DND-41 (cell line): ENCODE measurements at regions not wholly inside any gene's neighbourhood (a gene's known extent, or its start where the extent isn't known, plus 50 kb on each side); places are given as distances from the start of the nearest gene placed in this dataset.

Experiments
- EZH2 ChIP-seq: IDR thresholded peaks from 3 replicates; pipeline ENCODE4 v1.6.1; 2012; ENCODE audit warnings: borderline replicate concordance, low read depth, mild to moderate bottlenecking, moderate library complexity, low read length, inconsistent platforms; ENCODE audit not compliant: severe bottlenecking
- TF ChIP-seq, protein P1 (sequence below): IDR thresholded peaks from 2 replicates; pipeline ENCODE4 v1.5.1; 2012; ENCODE audit warnings: borderline replicate concordance, low read length, moderate library complexity, mild to moderate bottlenecking; ENCODE audit not compliant: poor library complexity, severe bottlenecking; ENCODE audit errors: extremely low read depth

DNA sequence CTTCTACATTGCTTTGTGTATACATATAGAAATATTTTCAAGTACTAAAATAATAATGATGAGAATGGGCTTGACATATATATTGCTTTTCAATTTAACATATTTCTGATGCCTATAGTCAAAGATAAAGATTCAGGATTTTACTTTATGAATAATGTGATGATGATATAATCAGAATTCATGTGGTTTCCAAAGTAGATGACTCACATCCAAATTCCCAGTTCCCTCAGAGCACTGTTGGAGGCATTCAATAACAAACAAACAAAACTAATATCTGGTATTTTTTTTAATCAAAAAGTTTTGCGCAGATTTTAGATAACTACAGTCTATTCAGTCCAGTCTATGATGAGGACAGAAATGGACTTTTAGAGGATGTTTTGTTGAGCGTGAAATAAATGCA is 2094.5 kb upstream of the CELF4 start:
- TF ChIP-seq, protein P1, sequence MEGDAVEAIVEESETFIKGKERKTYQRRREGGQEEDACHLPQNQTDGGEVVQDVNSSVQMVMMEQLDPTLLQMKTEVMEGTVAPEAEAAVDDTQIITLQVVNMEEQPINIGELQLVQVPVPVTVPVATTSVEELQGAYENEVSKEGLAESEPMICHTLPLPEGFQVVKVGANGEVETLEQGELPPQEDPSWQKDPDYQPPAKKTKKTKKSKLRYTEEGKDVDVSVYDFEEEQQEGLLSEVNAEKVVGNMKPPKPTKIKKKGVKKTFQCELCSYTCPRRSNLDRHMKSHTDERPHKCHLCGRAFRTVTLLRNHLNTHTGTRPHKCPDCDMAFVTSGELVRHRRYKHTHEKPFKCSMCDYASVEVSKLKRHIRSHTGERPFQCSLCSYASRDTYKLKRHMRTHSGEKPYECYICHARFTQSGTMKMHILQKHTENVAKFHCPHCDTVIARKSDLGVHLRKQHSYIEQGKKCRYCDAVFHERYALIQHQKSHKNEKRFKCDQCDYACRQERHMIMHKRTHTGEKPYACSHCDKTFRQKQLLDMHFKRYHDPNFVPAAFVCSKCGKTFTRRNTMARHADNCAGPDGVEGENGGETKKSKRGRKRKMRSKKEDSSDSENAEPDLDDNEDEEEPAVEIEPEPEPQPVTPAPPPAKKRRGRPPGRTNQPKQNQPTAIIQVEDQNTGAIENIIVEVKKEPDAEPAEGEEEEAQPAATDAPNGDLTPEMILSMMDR, result no peak
- TF ChIP-seq EZH2, result no peak
